Activated T-cell treated with anti-CD3 and anti-CD28 coated beads for 24 hours (primary cell): ENCODE measurements at regions not wholly inside any gene's neighbourhood (a gene's known extent, or its start where the extent isn't known, plus 50 kb on each side); places are given as distances from the start of the nearest gene placed in this dataset.

Experiments used
- DNase-seq: peaks from one replicate; pipeline ENCODE4 v3.0.0-alpha.2; 2020; ENCODE audit warnings: low read depth

DNA sequence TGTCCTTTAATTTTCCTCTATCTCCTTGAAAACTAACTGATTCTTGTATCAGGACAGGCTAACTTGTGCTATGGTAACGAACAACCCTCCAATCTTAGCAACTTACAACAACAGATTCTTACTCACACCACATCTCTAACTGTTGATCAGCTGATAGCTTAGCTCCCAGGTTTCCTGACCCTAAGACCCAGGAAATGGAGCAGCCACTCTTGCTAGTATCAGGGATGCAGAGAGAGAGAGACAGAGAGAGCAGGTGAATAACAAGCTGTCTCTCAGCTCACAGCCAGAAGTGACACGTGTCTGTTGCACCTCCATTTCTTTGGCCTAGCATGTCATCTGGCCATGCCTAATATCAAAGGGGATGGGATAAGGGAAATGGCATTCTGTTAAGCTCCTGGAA lies 1289.0 kb upstream of the AUTS2 start:
- DNase-seq = no peak

DNA sequence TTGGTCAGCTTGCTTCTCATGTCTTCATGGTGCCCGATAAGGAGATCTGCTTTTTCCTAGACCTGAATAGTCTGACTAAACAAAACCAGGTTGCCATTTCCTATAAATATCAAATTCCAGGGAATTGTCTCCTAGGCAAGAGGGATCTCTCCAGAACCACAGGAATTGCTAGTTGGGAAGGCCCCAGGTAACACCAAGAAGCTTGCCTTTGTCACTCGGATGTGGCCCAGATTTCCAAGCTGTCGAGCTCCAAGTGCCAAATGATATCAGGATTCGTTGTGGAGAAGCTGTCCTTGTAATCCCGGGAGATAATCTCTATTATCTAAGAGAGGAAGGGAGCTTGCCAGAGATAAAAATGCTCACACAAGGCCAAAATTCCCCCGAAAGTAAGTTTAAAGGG lies 1288.5 kb upstream of the AUTS2 start:
- no peak for DNase-seq

DNA sequence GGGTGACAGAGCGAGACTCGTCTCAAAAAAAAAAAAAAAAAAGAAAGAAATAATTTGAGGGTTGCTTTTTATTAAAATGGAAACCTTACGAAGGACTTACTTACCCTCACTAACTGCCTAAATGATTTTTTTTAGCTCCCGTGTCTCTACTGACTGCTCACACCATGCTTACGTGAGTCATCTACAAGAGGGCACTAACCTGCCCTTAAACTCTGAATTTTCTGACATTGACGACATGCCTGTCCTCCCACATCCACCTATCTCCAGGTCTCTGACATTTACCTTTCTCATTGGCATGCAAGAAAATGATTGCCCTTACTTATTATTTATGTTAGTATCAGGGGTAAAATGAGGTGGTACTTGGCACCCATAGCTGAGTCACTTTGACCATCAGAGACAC lies 1286.3 kb upstream of the AUTS2 start:
- DNase-seq = no peak

DNA sequence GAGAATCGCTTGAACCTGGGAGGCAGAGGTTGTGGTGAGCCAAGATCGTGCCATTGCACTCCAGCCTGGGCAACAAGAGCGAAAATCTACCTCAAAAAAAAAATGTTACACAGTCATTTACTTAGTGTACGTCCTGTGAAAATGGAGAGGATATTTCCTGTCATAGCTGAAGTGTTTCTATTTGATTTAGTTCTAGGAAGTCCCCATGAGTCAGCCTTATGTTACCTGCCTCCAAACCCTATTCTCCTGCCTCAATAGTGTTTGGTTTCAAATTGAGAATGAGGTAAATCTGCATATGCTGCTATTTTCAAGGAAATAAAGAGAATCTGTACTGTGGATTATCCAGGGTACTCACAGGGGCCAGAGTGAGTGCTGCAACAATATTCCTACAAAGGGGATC lies 1284.5 kb upstream of the AUTS2 start:
- DNase-seq = no peak

DNA sequence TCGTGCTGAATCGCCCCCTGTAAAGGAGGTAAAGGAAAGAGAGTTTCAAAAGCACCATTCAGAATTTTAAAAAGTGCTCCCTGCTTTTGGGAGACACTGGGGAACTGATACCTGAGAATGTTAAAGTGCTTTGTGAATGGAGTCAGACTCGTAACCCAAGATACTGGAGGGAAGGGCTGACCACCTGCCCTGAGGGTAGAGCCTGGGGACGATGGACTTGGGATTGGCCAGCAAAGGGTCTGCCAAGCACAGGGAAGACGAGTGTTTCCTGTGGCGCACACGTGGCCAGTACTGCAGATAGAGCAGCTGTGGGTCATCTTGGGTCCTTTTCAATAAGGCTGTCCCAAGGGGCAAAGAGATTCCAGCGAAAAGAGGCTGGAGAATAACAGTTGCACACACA lies 1284.1 kb upstream of the AUTS2 start:
- DNase-seq = no peak

DNA sequence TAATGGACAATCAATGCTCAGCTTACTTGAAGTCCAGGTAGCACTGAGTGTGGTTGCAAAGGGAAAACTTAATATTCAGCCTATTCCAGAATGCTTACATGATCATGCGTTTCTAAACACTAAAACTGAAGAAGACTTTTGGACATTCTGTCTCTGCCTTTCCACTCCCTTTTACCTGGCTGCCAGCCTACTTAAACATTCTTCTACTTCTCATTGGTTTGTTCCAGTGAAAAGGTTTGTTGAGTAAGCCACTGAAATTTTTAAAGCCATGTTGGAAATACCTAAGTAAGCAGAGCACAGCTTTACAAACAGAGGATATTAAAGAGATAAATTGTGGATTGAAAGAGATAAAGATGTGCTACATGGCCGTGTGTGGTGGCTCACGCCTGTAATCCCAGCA lies 1280.8 kb upstream of the AUTS2 start:
- DNase-seq = no peak

DNA sequence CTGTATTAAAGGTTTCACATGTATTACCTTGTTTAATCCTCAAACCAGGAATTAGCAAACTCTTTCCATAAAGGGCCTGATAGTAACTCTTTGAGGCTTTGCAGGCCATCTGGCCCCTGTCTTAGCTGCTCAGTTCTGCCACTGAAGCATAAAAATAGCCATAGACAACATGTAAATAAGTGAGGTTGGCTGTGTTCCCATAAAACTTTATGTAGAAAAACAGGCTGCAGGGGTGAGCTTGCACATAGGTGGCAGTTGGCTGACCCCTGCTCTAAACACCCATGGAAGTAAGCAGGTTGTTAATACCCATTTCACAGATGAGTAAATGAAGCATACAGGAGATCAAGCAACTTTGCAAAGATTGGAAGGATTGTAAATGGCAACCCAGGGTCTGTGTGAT lies 1279.2 kb upstream of the AUTS2 start:
- no peak for DNase-seq

DNA sequence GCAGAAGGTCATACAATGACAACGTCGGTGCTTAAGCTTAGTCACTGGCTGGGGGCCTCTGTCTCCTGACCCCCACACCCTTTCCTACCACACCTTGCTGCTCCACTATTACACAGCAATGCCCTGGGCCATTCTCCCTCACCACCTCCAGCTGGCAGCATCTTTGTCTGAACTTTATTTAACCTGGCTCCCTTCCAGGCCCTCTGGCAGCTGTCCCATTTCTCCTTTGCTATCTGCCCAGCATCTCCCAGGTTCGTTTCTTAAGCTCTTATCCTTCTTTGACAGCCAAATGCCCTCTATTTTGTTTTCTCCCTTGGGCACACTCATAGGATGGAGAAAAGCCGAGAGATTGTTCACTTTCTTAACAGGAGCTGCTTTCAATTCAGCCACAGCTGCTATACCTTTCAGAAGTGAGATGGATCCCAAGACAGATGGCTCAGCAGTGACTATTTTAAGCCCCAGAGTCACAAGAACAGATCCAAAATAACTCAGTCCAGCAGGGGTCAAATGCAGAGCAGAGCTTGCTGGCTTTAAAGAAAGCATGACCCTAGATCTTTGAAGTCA lies 1277.1 kb upstream of the AUTS2 start:
- no peak for DNase-seq

DNA sequence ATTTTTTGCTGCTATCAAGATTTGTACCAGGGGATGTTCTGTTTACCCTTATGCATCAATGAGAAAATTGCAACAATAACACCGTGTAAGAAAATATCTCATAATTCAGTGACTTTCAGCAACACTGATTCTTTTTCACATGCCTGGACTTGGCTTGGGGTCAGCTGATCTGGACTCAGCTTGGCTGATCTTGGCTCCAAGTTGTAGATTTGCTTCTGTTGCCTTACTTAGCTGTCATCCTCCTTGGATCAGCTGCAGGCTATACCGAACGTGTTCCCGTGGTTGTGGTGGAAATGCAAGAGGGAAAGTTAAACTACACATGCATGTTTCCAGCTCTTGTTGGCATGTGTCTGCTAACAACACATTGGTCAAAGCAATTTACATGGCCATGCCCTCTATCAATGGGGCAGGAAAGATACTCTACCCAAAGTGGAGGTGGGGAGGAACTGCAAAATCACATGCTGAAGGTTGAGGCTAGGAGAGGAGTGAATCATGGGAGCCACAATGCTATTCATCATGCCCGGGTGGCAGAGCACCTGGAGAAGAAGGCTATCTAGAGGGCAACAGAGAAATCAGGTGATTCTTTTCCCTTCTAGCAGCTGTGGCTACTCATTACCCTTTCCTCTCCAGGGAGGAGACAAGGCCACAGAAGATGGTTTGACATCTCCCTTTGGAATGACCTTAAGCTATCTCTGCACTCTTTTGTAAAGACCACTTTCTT lies 1276.3 kb upstream of the AUTS2 start:
- no peak for DNase-seq

DNA sequence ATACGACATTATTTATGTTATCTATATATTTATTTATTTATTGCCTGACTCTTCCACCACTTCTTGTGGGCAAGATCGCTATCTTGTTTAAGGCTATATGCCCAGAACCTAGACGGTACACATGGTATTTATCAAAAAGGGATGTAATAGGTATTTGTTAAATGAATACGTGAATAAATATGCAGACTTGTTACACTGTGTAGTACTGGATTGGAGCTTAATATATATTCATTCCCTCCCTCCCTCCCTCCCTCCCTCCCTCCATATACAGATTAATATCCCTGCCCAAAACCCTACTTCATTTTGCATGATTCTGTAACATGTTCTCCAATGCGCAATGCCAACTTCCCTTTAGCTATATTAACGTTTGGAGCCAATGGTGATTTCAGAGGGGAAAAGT lies 1273.7 kb upstream of the AUTS2 start:
- DNase-seq = no peak

DNA sequence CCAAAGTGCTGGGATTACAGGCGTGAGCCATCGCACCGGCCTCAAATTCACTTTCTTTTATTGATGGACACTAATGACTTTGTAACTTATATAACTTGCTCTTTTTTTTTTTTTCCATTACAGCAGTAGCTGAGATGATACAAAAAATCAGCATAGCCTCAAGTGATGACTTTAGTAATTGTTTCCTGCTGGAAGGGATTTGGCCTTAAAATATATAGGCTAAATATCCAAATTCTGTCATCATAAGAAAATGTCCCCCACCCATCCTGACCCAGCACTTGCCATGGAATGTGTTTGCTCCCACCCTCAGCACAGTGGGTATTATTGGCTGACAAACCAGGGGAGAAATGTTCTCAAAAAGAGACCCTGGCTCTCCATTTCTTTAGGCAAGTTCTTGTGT lies 1264.1 kb upstream of the AUTS2 start:
- DNase-seq = no peak

DNA sequence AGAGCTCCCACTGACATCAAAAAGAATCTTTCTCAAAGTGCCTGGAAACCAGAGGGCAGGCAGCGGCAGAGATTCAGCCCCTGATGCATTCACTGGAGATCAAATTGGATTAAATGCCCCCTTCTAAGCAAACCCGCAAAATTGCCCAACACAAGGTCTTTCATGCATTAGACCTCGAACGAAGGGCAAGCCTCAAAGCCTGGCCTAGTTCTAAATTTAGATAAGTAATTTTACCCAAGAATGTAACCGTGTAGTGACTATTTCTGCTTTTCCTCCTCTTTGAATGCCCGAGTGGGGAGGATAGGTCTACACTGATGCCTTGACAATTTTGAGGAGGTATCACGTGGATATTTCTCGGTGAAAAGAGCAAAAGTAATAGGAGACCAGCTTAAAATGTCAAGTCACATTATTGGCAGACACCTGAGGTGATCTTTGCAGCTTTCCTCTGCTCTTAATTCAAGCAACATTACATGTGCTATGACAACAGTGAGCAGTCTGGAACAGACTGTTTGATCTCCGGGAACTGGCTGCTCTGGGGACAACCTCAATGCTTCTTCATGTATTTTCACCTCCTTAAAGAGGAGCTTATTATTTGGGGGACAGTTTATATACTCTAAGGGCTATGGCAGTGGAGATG lies 1263.5 kb upstream of the AUTS2 start:
- no peak for DNase-seq

DNA sequence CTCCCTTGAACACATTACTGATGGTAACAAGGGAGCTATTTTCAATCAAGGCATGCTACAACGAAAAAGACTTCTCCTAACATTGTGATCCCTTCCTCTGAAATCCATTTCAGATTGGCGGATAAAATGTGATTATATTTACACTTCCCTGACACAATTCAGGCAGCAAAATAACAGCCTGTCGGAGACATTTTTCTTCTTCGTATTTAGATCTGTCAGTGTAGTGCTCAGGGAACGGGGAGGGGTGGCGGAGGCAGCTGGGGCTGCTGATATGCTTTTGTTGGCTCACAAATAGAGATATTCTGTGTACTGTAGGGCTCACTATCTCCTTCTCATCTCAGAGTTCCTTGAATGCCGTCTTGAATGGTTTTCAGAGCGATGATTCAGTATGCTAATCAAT lies 1261.7 kb upstream of the AUTS2 start:
- DNase-seq = no peak

DNA sequence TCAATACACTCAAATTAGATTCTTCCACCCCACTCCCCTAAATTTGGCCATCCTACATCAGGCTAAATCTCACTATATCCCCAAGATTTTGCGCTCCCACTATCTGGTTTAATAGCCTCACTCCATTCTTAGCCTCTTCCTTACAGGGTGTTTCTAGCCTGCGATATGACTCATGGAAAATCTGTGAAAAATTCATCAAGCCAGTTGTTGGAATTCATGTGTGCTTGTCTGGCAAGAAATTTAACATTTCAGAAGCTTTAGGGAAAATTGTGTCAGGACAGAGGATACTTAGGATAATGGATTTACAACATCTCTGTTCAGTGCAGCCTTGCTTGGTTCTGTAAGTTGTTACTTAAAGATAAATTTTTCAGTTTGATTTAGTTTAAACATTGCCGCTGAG lies 1249.9 kb upstream of the AUTS2 start:
- no peak for DNase-seq

DNA sequence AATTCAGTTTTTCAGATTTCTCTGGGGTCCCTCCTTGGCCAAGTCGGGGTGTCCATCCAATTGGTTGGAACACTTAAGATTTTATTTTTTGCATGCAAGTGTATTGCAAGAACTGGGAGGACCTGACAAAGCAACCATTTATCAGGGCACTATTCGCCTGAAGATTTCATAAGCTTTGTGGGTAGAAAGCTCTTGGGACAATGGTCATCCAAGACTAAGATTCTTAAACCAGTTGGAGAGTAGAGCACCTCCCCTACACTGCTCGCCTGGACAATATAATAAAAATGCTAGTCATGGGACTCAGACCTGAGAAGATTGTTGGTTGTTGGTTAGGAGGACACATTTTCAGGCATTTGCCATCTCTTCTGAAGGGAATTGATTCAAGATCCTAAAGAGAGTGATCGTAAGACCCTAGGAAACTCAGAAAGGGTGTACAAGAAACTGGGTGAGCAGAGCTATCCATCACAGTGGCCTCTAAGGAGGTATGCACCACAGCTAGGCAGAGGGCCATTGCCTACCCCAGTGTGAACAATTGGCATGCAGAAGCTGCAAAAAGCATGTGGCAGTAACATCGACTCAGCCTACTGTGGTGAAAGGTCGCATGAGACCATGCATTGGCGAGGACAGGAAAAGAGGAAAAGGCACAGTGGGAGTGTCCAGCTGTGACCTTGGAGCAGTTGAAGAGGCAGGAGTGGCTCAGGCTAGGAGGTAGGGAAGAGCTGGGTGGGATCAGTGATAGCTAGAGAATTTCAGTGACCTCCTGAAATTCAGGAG lies 1235.3 kb upstream of the AUTS2 start:
- DNase-seq = no peak

DNA sequence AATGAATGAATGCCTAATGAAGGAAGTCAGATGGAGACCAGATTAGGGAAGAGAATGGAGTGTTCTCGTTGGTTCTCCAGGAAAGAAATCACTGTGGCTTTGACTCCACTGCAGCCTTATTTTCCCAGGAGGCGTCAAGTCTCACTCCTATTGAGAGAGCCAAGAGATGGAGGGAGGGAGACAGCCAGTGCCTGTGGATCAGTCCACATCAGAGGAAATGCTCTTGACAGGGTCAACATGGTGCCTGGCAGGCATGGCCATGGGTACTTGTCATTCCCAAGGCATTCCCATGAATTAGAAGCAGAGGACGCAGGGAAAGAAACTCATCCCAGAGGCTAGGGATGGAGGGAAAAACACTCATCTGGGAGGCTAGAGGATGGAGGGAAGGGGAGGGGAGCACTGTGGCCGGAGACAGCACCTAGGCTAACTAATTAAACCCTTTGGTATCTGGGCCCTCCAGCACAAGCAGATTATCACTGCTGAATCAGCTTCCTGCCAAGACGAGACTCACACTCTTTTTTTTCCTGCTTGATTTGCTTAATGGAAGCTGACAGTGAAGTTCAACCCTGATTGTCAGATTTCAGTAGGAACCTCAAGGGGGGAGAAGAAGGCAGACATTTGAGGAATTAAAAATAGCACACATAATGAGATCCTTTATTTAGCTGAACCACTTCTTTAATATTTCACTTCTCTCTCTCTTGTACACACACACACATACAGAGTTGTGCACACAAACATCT lies 1233.2 kb upstream of the AUTS2 start:
- DNase-seq = no peak

DNA sequence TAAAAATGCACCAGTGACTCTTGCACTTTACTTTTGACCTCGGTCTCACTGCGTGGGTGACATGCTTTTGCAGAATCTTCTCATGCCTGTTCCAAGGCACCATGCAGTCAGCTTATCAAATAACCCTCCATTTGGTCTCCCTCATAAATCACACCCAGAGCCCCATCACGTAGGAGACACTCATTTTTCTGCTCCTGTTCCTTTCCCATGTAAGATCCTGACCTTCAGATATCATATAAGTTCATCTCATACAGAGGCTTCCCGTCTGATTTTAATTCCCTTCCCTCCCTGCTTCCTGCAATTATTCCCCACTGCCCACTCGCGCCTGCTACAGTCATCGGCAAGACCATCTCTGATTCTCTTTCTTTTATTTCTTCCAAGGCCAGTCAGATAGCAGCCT lies 1226.3 kb upstream of the AUTS2 start:
- DNase-seq = no peak

DNA sequence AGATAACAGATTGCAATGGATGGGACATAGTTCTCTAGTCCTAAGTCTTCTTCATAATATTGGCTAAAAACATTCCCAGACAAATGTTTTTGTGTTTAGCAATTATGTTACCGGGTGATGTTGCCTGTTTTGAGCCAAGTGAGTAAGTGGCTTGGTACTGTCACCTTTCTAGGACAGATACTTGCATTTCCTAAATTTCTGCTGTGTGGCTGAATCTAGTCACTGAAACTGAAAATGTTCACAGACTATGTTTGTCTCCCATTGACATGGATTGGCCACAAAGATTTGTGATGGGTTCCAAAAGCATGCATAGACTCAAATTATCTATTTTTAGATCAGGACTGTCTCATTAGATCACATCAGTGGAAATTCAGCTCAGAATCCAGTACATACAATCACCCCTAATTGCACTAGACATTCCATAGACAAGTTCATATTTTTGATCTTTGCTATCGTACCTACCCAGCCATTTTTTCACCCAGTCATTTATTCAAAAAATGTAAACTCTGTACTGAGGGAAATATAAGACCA lies 1222.1 kb upstream of the AUTS2 start:
- DNase-seq = no peak

DNA sequence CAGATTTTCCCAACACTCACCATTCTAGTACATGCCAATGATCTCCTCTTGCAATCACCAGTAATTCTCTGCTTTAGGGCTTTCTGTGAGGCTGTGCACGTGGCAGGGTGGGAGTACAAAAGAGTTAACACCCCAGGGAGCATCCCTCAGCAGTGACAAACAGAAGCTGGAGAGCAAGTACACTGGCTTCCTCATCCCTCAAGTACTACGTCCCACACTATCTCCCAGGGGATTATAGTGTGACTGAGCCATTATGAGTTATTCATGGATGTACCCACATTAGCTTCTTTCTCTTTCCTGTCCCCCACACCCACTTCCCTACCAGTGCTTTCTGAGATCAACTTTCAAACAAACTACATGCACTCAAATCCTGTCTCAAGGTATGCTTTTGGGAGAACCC lies 1216.5 kb upstream of the AUTS2 start:
- no peak for DNase-seq

DNA sequence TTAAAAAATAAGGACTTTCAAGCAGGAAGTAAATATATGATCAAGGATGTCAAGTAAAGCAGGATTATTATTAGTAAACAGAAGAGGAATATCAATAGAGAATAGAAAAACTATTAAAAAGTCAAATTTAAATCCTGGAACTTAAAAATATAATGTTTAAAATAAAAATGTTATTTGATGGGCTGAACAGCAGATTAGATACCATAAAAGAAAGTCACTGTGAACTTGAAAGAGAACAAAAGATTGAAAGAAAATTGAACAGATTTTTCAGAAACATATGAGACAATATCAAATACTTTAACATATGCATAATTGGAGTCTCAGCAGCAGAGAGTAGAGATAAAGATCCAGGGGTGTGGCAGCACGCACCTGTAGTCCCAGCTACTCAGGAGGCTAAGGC lies 1213.7 kb upstream of the AUTS2 start:
- no peak for DNase-seq

DNA sequence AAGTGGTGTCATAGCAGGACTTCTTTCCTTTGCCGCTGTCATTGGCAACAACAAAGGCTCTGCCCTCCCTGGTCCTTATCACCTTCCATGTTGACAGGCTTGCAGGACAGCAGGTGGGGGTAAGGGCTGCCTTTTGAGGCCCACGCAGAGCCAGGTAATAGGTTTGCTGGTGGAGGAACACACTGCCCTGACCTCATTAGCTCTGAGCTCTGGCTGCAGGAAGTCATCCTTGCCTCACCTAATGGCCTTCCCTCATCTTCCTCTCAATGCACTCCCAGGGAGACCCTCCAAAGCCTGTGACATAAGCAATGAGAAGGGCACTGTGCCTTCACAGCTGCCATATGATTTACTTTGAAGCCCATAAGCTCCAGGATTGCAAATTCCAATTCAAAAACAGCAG lies 1205.2 kb upstream of the AUTS2 start:
- DNase-seq = no peak

DNA sequence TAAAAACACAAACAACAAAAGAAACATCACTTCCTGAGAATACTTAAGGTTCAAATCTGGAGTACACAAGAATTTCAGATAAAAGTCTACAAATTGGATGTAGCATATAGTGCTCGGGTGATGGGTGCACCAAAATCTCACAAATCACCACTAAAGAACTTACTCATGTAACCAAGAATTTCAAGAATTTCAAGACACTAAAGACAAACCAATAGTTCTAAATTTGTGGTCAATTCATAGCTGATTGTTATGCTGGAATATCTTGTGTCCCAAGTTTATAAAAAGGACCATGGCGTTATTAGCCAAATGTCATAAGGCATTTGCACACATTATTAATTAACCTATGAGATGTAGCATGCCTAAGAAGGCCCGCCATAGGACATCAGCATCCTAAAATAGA lies 1204.1 kb upstream of the AUTS2 start:
- DNase-seq = no peak
